Endodermal cell (in vitro differentiated cells): ENCODE measurements at regions not wholly inside any gene's neighbourhood (a gene's known extent, or its start where the extent isn't known, plus 50 kb on each side); places are given as distances from the start of the nearest gene placed in this dataset.
A peak's percentile ranks its signal among the peaks of the same experiment; 100 is the strongest.

Experiments
- DNase-seq: peaks from one replicate; pipeline ENCODE4 v3.0.0-alpha.2; 2017
- H3K27ac ChIP-seq: 2 replicates; pipeline ENCODE4 v1.5.1; 2013; ENCODE audit warnings: mild to moderate bottlenecking, low read depth, low read length, moderate library complexity
- H3K27me3 ChIP-seq: 2 replicates; pipeline ENCODE4 v1.6.1; 2013; ENCODE audit warnings: mild to moderate bottlenecking, low read length, moderate library complexity; ENCODE audit not compliant: insufficient read depth, control insufficient read depth, poor library complexity, severe bottlenecking
- H3K36me3 ChIP-seq: 2 replicates; pipeline ENCODE4 v1.7.0; 2013; ENCODE audit warnings: mild to moderate bottlenecking, low read length, moderate library complexity; ENCODE audit not compliant: control insufficient read depth, insufficient read depth
- H3K4me1 ChIP-seq: one replicate; pipeline ENCODE4 v1.7.0; 2013; ENCODE audit warnings: low read length; ENCODE audit not compliant: control insufficient read depth, insufficient read depth
- H3K4me3 ChIP-seq: 2 replicates; pipeline ENCODE4 v1.5.1; 2013; ENCODE audit warnings: mild to moderate bottlenecking, low read length, moderate library complexity
- H3K9ac ChIP-seq: 2 replicates; pipeline ENCODE4 v1.6.1; 2013; ENCODE audit warnings: mild to moderate bottlenecking, low read length, moderate library complexity; ENCODE audit not compliant: poor library complexity, severe bottlenecking; ENCODE audit errors: extremely low read depth
- H3K9me3 ChIP-seq: 2 replicates; pipeline ENCODE4 v1.6.1; 2013; ENCODE audit warnings: mild to moderate bottlenecking, low read length, moderate library complexity; ENCODE audit not compliant: control insufficient read depth
- H3K27ac Mint-ChIP-seq: 2 replicates; pipeline ENCODE4 v1.8.0; 2020; ENCODE audit warnings: mixed read lengths
- H3K27me3 Mint-ChIP-seq: 2 replicates; pipeline ENCODE4 v1.8.0; 2021; ENCODE audit warnings: mild to moderate bottlenecking, mixed read lengths; ENCODE audit not compliant: insufficient read depth
- H3K36me3 Mint-ChIP-seq: 2 replicates; pipeline ENCODE4 v1.8.0; 2020; ENCODE audit warnings: low read depth, mixed read lengths
- H3K4me1 Mint-ChIP-seq: 2 replicates; pipeline ENCODE4 v1.8.0; 2020; ENCODE audit warnings: mixed read lengths
- H3K4me3 Mint-ChIP-seq: 2 replicates; pipeline ENCODE4 v1.8.0; 2020; ENCODE audit warnings: mild to moderate bottlenecking, moderate library complexity, mixed read lengths
- H3K9me3 Mint-ChIP-seq: 2 replicates; pipeline ENCODE4 v1.8.0; 2020; ENCODE audit warnings: mild to moderate bottlenecking, mixed read lengths
- WGBS, 2 experiments: methylation state at CpG; one replicate each; pipeline versions ENCODE4 v1.1.5 to v1.1.7; 2013; ENCODE audit warnings: missing lambda C conversion rate in 2 of 2, mixed read lengths in 1 of 2; ENCODE audit not compliant: insufficient coverage in 1 of 2, insufficient read length in 1 of 2; 5-methylcytosine and 5-hydroxymethylcytosine counted together
- TF ChIP-seq, protein P1 (sequence below): fragments of 200-600 bp; sonication (generic); conservative IDR thresholded peaks from 2 replicates; pipeline ENCODE4 v1.5.0; 2021; ENCODE audit warnings: antibody characterized with exemption, mild to moderate bottlenecking

GRCh38 chr21:38996355-38996754 is 186.9 kb downstream of the PSMG1 start:
- 90% methylated on average over 2 of the region's 2 CpGs; no CpG with 5 or more reads in 1 of the 2 experiments for WGBS, 2 experiments
- Mint-ChIP-seq H3K9me3 (no peaks in the 10 kb centered on the region), H3K36me3 (no peaks in the 10 kb centered on the region), H3K4me1 (peaks cover 38% of the 10 kb centered on the region), H3K27ac (no peak overlapping the region), H3K4me3 (no peak overlapping the region), H3K27me3 (no peaks in the 10 kb centered on the region)
- Histone ChIP-seq H3K4me1 (peaks cover 7% of the 10 kb centered on the region), H3K36me3 (no peaks in the 10 kb centered on the region), H3K9me3 (no peaks in the 10 kb centered on the region), H3K9ac (no peak overlapping the region), H3K4me3 (no peak overlapping the region), H3K27me3 (no peaks in the 10 kb centered on the region), H3K27ac (no peak overlapping the region)
- no peak for DNase-seq
- TF ChIP-seq, protein P1, sequence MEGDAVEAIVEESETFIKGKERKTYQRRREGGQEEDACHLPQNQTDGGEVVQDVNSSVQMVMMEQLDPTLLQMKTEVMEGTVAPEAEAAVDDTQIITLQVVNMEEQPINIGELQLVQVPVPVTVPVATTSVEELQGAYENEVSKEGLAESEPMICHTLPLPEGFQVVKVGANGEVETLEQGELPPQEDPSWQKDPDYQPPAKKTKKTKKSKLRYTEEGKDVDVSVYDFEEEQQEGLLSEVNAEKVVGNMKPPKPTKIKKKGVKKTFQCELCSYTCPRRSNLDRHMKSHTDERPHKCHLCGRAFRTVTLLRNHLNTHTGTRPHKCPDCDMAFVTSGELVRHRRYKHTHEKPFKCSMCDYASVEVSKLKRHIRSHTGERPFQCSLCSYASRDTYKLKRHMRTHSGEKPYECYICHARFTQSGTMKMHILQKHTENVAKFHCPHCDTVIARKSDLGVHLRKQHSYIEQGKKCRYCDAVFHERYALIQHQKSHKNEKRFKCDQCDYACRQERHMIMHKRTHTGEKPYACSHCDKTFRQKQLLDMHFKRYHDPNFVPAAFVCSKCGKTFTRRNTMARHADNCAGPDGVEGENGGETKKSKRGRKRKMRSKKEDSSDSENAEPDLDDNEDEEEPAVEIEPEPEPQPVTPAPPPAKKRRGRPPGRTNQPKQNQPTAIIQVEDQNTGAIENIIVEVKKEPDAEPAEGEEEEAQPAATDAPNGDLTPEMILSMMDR = no peak

GRCh38 chr21:38995731-38996130 is 187.5 kb downstream of the PSMG1 start:
- no peak overlapping the region for H3K4me3 Mint-ChIP-seq
- TF ChIP-seq, protein P1 = no peak
- DNase-seq = no peak
- no peaks in the 10 kb centered on the region for H3K27me3 ChIP-seq
- H3K4me1 Mint-ChIP-seq = peaks cover 42% of the 10 kb centered on the region
- peaks cover 2% of the 10 kb centered on the region for H3K27me3 Mint-ChIP-seq
- peaks cover 11% of the 10 kb centered on the region for H3K4me1 ChIP-seq
- H3K36me3 ChIP-seq = no peaks in the 10 kb centered on the region
- H3K9ac ChIP-seq = no peak overlapping the region
- no peaks in the 10 kb centered on the region for H3K36me3 Mint-ChIP-seq
- H3K27ac ChIP-seq = no peak overlapping the region
- H3K9me3 ChIP-seq = no peaks in the 10 kb centered on the region
- WGBS, 2 experiments = 88 to 93% methylated on average over 2 to 5 of the region's 5 CpGs
- no peaks in the 10 kb centered on the region for H3K9me3 Mint-ChIP-seq
- H3K4me3 ChIP-seq = no peak overlapping the region
- no peak overlapping the region for H3K27ac Mint-ChIP-seq

GRCh38 chr21:38995071-38995669 is 188.1 kb downstream of the PSMG1 start:
- WGBS, 2 experiments = 70 to 76% methylated on average over 10 to 13 of the region's 13 CpGs
- no peak overlapping the region for H3K4me3 ChIP-seq
- TF ChIP-seq, protein P1 = no peak
- Mint-ChIP-seq H3K27me3 (peaks cover 2% of the 10 kb centered on the region), H3K9me3 (no peaks in the 10 kb centered on the region), H3K4me1 (peaks cover 44% of the 10 kb centered on the region), H3K4me3 (no peak overlapping the region), H3K27ac (peak overlapping the region; percentile 11), H3K36me3 (no peaks in the 10 kb centered on the region)
- no peaks in the 10 kb centered on the region for H3K36me3 ChIP-seq
- no peaks in the 10 kb centered on the region for H3K9me3 ChIP-seq
- H3K27ac ChIP-seq = peak overlapping the region; percentile 27
- H3K27me3 ChIP-seq = no peaks in the 10 kb centered on the region
- DNase-seq = peak; percentile 51
- peak overlapping the region; percentile 16 for H3K9ac ChIP-seq
- H3K4me1 ChIP-seq = peaks cover 16% of the 10 kb centered on the region
